DND-41 (cell line): ENCODE measurements at regions not wholly inside any gene's neighbourhood (a gene's known extent, or its start where the extent isn't known, plus 50 kb on each side); places are given as distances from the start of the nearest gene placed in this dataset.
"Not testable (repeated sequence)": the region's sequence is repeated elsewhere in the genome, so short reads cannot be mapped to it uniquely, and the experiment has no call there.

Experiments used
- EZH2 ChIP-seq: IDR thresholded peaks from 3 replicates; pipeline ENCODE4 v1.6.1; 2012; ENCODE audit warnings: borderline replicate concordance, low read depth, mild to moderate bottlenecking, moderate library complexity, low read length, inconsistent platforms; ENCODE audit not compliant: severe bottlenecking
- TF ChIP-seq, protein P1 (sequence below): IDR thresholded peaks from 2 replicates; pipeline ENCODE4 v1.5.1; 2012; ENCODE audit warnings: borderline replicate concordance, low read length, moderate library complexity, mild to moderate bottlenecking; ENCODE audit not compliant: poor library complexity, severe bottlenecking; ENCODE audit errors: extremely low read depth

DNA sequence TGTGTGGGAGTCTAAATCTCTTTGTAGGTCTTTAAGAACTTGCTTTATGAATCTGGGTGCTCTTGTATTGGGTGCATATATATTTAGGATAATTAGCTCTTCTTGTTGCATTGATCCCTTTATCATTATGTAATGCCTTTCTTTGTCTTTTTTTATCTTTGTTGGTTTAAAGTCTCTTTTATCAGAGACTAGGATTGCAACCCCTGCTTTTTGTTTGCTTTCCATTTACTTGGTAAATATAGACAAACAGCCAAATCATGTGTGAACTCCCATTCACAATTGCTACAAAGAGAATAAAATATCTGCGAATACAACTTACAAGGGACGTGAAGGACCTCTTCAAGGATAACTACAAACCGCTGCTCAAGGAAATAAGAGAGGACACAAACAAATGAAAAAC, 198.2 kb upstream of the APCDD1 start:
- TF ChIP-seq, protein P1, sequence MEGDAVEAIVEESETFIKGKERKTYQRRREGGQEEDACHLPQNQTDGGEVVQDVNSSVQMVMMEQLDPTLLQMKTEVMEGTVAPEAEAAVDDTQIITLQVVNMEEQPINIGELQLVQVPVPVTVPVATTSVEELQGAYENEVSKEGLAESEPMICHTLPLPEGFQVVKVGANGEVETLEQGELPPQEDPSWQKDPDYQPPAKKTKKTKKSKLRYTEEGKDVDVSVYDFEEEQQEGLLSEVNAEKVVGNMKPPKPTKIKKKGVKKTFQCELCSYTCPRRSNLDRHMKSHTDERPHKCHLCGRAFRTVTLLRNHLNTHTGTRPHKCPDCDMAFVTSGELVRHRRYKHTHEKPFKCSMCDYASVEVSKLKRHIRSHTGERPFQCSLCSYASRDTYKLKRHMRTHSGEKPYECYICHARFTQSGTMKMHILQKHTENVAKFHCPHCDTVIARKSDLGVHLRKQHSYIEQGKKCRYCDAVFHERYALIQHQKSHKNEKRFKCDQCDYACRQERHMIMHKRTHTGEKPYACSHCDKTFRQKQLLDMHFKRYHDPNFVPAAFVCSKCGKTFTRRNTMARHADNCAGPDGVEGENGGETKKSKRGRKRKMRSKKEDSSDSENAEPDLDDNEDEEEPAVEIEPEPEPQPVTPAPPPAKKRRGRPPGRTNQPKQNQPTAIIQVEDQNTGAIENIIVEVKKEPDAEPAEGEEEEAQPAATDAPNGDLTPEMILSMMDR, result not testable (repeated sequence)
- not testable (repeated sequence) for TF ChIP-seq EZH2
